HG02798 (cell line): ENCODE measurements at regions not wholly inside any gene's neighbourhood (a gene's known extent, or its start where the extent isn't known, plus 50 kb on each side); places are given as distances from the start of the nearest gene placed in this dataset.
"Not testable (repeated sequence)": the region's sequence is repeated elsewhere in the genome, so short reads cannot be mapped to it uniquely, and the experiment has no call there.

Experiments
- ATAC-seq: cut with Tn5 transposase; IDR thresholded peaks from one replicate; pipeline ENCODE4 v1.9.1; 2021; ENCODE audit warnings: mild to moderate bottlenecking; ENCODE audit not compliant: unreplicated experiment, poor library complexity

GRCh38 chr3:153855772-153856171 lies 265.4 kb upstream of the ARHGEF26 start:
- peak; percentile 72 for ATAC-seq

GRCh38 chr3:153856932-153857331 lies 264.3 kb upstream of the ARHGEF26 start:
- no peak for ATAC-seq

GRCh38 chr3:153864793-153865192 lies 256.4 kb upstream of the ARHGEF26 start:
- no peak for ATAC-seq

- ATAC-seq = no peak
Measured at GRCh38 chr3:153866901-153867300, 254.3 kb upstream of the ARHGEF26 start.

- ATAC-seq = not testable (repeated sequence)
Measured at GRCh38 chr3:153874348-153874747, 246.8 kb upstream of the ARHGEF26 start.

GRCh38 chr3:153880493-153880892 lies 240.7 kb upstream of the ARHGEF26 start:
- ATAC-seq = no peak

- ATAC-seq = no peak
Measured at GRCh38 chr3:153881201-153881600, 240.0 kb upstream of the ARHGEF26 start.

- ATAC-seq = no peak
Measured at GRCh38 chr3:153885359-153885758, 235.8 kb upstream of the ARHGEF26 start.

- peak; percentile 70 for ATAC-seq
Measured at GRCh38 chr3:153889905-153890334, 231.3 kb upstream of the ARHGEF26 start.

- ATAC-seq = no peak
Measured at GRCh38 chr3:153892126-153892525, 229.1 kb upstream of the ARHGEF26 start.

GRCh38 chr3:153894857-153895256 lies 226.3 kb upstream of the ARHGEF26 start:
- ATAC-seq = no peak

GRCh38 chr3:153896197-153896596 lies 225.0 kb upstream of the ARHGEF26 start:
- no peak for ATAC-seq

- peak; percentile 77 for ATAC-seq
Measured at GRCh38 chr3:153897025-153897723, 224.0 kb upstream of the ARHGEF26 start.

- peak; percentile 89 for ATAC-seq
Measured at GRCh38 chr3:153897842-153898241, 223.3 kb upstream of the ARHGEF26 start.

GRCh38 chr3:153901152-153901551 lies 220.0 kb upstream of the ARHGEF26 start:
- ATAC-seq = no peak

GRCh38 chr3:153901991-153902390 lies 219.2 kb upstream of the ARHGEF26 start:
- ATAC-seq = no peak

GRCh38 chr3:153903430-153903829 lies 217.8 kb upstream of the ARHGEF26 start:
- peak; percentile 80 for ATAC-seq

GRCh38 chr3:153906366-153906765 lies 214.8 kb upstream of the ARHGEF26 start:
- ATAC-seq = no peak

GRCh38 chr3:153910387-153910786 lies 210.8 kb upstream of the ARHGEF26 start:
- ATAC-seq = peak; percentile 57

GRCh38 chr3:153911116-153911515 lies 210.1 kb upstream of the ARHGEF26 start:
- no peak for ATAC-seq

GRCh38 chr3:153919773-153920172 lies 201.4 kb upstream of the ARHGEF26 start:
- ATAC-seq = no peak

- no peak for ATAC-seq
Measured at GRCh38 chr3:153921826-153922225, 199.4 kb upstream of the ARHGEF26 start.
